Liver (tissue), 3 donors: ENCODE measurements at regions not wholly inside any gene's neighbourhood (a gene's known extent, or its start where the extent isn't known, plus 50 kb on each side); places are given as distances from the start of the nearest gene placed in this dataset.

Experiments used
- FOXA2 ChIP-seq: IDR thresholded peaks from 2 replicates; pipeline ENCODE4 v1.6.1; 2016; ENCODE audit warnings: antibody characterized with exemption
- JUND ChIP-seq, 2 donors: IDR thresholded peaks; 2 replicates each; pipeline ENCODE4 v1.6.1; 2016; ENCODE audit warnings: antibody characterized with exemption in 2 of 2
- RAD21 ChIP-seq, 2 donors: IDR thresholded peaks; 2 replicates each; pipeline ENCODE4 v1.6.1; 2016; ENCODE audit warnings: antibody characterized with exemption in 2 of 2, mild to moderate bottlenecking in 2 of 2
- RXRA ChIP-seq, 2 donors: IDR thresholded peaks; 2 replicates each; pipeline ENCODE4 v1.6.1; 2017 to 2018; ENCODE audit warnings: antibody characterized with exemption in 2 of 2, mild to moderate bottlenecking in 1 of 2
- SP1 ChIP-seq: IDR thresholded peaks from 2 replicates; pipeline ENCODE4 v1.6.1; 2018; ENCODE audit warnings: antibody characterized with exemption, mild to moderate bottlenecking
- YY1 ChIP-seq: IDR thresholded peaks from 2 replicates; pipeline ENCODE4 v1.6.1; 2016; ENCODE audit warnings: antibody characterized with exemption, mild to moderate bottlenecking
- TF ChIP-seq, protein P1 (sequence below): IDR thresholded peaks from 2 replicates; pipeline ENCODE4 v1.6.1; 2016; ENCODE audit warnings: antibody characterized with exemption
- TF ChIP-seq, protein P2 (sequence below): fragments of 150-350 bp; IDR thresholded peaks from 2 replicates; pipeline ENCODE4 v1.5.1; 2017; ENCODE audit warnings: improper control_type of control experiment, low read depth, low read length; ENCODE audit not compliant: missing input control
- TF ChIP-seq, protein P3 (sequence below): IDR thresholded peaks from 2 replicates; pipeline ENCODE4 v1.6.1; 2016; ENCODE audit warnings: antibody characterized with exemption
- TF ChIP-seq, protein P4 (sequence below): IDR thresholded peaks from 2 replicates; pipeline ENCODE4 v1.6.1; 2016; ENCODE audit warnings: antibody characterized with exemption
- donor health status: healthy.
- donor health status: healthy.

DNA sequence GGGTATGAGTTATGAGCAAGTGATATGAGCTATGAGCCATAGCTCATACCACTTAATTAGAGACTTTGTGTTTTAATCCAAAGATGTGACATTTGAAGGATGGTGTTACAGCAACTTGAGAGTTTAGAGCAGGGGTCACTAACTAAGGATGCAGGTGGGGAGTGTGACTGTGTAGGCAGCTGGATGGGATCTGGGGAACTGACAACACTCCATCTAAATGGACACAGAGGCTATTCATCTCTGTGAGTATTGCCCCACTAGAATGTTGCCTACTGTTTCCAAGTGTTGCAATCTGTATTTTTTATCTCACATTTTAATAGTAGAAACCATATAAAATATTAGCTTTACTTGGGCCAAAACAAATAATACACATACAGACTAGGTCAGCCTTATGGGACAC is 488.1 kb upstream of the DAB2 start:
- TF ChIP-seq, protein P1, sequence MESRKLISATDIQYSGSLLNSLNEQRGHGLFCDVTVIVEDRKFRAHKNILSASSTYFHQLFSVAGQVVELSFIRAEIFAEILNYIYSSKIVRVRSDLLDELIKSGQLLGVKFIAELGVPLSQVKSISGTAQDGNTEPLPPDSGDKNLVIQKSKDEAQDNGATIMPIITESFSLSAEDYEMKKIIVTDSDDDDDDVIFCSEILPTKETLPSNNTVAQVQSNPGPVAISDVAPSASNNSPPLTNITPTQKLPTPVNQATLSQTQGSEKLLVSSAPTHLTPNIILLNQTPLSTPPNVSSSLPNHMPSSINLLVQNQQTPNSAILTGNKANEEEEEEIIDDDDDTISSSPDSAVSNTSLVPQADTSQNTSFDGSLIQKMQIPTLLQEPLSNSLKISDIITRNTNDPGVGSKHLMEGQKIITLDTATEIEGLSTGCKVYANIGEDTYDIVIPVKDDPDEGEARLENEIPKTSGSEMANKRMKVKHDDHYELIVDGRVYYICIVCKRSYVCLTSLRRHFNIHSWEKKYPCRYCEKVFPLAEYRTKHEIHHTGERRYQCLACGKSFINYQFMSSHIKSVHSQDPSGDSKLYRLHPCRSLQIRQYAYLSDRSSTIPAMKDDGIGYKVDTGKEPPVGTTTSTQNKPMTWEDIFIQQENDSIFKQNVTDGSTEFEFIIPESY: no peak
- TF ChIP-seq SP1: no peak
- TF ChIP-seq, protein P2, sequence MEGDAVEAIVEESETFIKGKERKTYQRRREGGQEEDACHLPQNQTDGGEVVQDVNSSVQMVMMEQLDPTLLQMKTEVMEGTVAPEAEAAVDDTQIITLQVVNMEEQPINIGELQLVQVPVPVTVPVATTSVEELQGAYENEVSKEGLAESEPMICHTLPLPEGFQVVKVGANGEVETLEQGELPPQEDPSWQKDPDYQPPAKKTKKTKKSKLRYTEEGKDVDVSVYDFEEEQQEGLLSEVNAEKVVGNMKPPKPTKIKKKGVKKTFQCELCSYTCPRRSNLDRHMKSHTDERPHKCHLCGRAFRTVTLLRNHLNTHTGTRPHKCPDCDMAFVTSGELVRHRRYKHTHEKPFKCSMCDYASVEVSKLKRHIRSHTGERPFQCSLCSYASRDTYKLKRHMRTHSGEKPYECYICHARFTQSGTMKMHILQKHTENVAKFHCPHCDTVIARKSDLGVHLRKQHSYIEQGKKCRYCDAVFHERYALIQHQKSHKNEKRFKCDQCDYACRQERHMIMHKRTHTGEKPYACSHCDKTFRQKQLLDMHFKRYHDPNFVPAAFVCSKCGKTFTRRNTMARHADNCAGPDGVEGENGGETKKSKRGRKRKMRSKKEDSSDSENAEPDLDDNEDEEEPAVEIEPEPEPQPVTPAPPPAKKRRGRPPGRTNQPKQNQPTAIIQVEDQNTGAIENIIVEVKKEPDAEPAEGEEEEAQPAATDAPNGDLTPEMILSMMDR: no peak
- no peak for TF ChIP-seq RXRA (IDR thresholded peaks at IDR 0.05)
- no peak for TF ChIP-seq FOXA2
- no peak for TF ChIP-seq JUND (IDR thresholded peaks at IDR 0.05)
- TF ChIP-seq, protein P3, sequence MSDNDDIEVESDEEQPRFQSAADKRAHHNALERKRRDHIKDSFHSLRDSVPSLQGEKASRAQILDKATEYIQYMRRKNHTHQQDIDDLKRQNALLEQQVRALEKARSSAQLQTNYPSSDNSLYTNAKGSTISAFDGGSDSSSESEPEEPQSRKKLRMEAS: no peak
- no peak for TF ChIP-seq RAD21 (IDR thresholded peaks at IDR 0.05)
- TF ChIP-seq, protein P4, sequence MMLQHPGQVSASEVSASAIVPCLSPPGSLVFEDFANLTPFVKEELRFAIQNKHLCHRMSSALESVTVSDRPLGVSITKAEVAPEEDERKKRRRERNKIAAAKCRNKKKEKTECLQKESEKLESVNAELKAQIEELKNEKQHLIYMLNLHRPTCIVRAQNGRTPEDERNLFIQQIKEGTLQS: no peak
- no peak for TF ChIP-seq YY1
